Breast epithelium (tissue), 4 donors: ENCODE measurements at regions not wholly inside any gene's neighbourhood (a gene's known extent, or its start where the extent isn't known, plus 50 kb on each side); places are given as distances from the start of the nearest gene placed in this dataset.
"Not testable (repeated sequence)": the region's sequence is repeated elsewhere in the genome, so short reads cannot be mapped to it uniquely, and the experiment has no call there.

Source experiments
- DNase-seq, 2 donors: peaks; one replicate each; pipeline ENCODE4 v3.0.0-alpha.2; 2019; ENCODE audit warnings: low spot score in 2 of 2
- H3K27ac ChIP-seq, 2 donors: fragments of 200-600 bp; sonication (generic) in 1 of 2; one replicate each; pipeline ENCODE4 v1.5.1; 2016 to 2019; ENCODE audit warnings: mild to moderate bottlenecking in 1 of 2
- H3K27me3 ChIP-seq, 2 donors: fragments of 200-600 bp; sonication (generic) in 1 of 2; one replicate each; pipeline versions ENCODE4 v1.5.1 to v1.6.0; 2017 to 2019; ENCODE audit warnings: control low read depth in 1 of 2, mild to moderate bottlenecking in 1 of 2
- H3K36me3 ChIP-seq: fragments of 200-600 bp; one replicate; pipeline ENCODE4 v1.5.1; 2019
- H3K4me1 ChIP-seq, 2 donors: fragments of 200-600 bp; sonication (generic); one replicate each; pipeline ENCODE4 v1.5.1; 2016 to 2019; ENCODE audit warnings: control low read depth in 1 of 2
- H3K4me3 ChIP-seq, 3 donors: fragments of 200-600 bp; sonication (generic); 1 replicate in 2 of 3; 2 replicates in 1 of 3; pipeline ENCODE4 v1.5.1; 2016 to 2019; ENCODE audit warnings: mild to moderate bottlenecking in 3 of 3, moderate library complexity in 2 of 3
- H3K9me3 ChIP-seq, 2 donors: fragments of 200-600 bp; sonication (generic) in 1 of 2; one replicate each; pipeline ENCODE4 v1.5.1; 2016 to 2019; ENCODE audit warnings: control low read depth in 1 of 2
- POLR2A ChIP-seq: fragments of 450-650 bp; IDR thresholded peaks from one replicate; pipeline ENCODE4 v1.6.1; 2016; ENCODE audit warnings: antibody characterized with exemption, mild to moderate bottlenecking, moderate library complexity
- POLR2AphosphoS5 ChIP-seq, 3 donors: sonication (generic); formaldehyde crosslinking; IDR thresholded peaks; one replicate each; pipeline ENCODE4 v1.6.1; 2017; ENCODE audit warnings: antibody characterized with exemption in 3 of 3
- intact Hi-C: fragments of 100-400 bp; cut with DNase I; formaldehyde crosslinking; loops from one replicate; pipeline ENCODE4 v1.15.1; 2023; ENCODE audit warnings: low total_unique reads
- TF ChIP-seq, protein P1 (sequence below), 3 donors: fragments of 450-650 bp; IDR thresholded peaks; one replicate each; pipeline ENCODE4 v1.5.1; 2016 to 2017; ENCODE audit warnings: antibody characterized with exemption in 3 of 3, mild to moderate bottlenecking in 3 of 3, moderate library complexity in 3 of 3

- H3K9me3 ChIP-seq: no peaks in the 10 kb centered on the region
- TF ChIP-seq POLR2A (no peak), POLR2AphosphoS5 (IDR thresholded peaks at IDR 0.05) (no peak)
- intact Hi-C loops: no loop called here
Observed at GRCh38 chr12:83753904-83754303, 1067.2 kb downstream of the TMTC2 start.

GRCh38 chr12:83753205-83753604, 1066.5 kb downstream of the TMTC2 start:
- Histone ChIP-seq H3K9me3 (no peaks in the 10 kb centered on the region), H3K27ac (no peak overlapping the region), H3K36me3 (no peaks in the 10 kb centered on the region), H3K27me3 (no peaks in the 10 kb centered on the region), H3K4me3 (no peak overlapping the region), H3K4me1 (no peaks in the 10 kb centered on the region)
- intact Hi-C loops: no loop called here
- DNase-seq: no peak
- TF ChIP-seq, protein P1, sequence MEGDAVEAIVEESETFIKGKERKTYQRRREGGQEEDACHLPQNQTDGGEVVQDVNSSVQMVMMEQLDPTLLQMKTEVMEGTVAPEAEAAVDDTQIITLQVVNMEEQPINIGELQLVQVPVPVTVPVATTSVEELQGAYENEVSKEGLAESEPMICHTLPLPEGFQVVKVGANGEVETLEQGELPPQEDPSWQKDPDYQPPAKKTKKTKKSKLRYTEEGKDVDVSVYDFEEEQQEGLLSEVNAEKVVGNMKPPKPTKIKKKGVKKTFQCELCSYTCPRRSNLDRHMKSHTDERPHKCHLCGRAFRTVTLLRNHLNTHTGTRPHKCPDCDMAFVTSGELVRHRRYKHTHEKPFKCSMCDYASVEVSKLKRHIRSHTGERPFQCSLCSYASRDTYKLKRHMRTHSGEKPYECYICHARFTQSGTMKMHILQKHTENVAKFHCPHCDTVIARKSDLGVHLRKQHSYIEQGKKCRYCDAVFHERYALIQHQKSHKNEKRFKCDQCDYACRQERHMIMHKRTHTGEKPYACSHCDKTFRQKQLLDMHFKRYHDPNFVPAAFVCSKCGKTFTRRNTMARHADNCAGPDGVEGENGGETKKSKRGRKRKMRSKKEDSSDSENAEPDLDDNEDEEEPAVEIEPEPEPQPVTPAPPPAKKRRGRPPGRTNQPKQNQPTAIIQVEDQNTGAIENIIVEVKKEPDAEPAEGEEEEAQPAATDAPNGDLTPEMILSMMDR (IDR thresholded peaks at IDR 0.05): no peak
- no peak for TF ChIP-seq POLR2AphosphoS5 (IDR thresholded peaks at IDR 0.05)
- TF ChIP-seq POLR2A: no peak

More at GRCh38 chr12:83753904-83754303, 1067.2 kb downstream of the TMTC2 start:
- H3K27ac ChIP-seq: no peak overlapping the region
- H3K4me1 ChIP-seq: no peaks in the 10 kb centered on the region
- no peaks in the 10 kb centered on the region for H3K36me3 ChIP-seq
- no peaks in the 10 kb centered on the region for H3K27me3 ChIP-seq
- no peak overlapping the region for H3K4me3 ChIP-seq
- DNase-seq: no peak

GRCh38 chr12:83739607-83740006, 1052.9 kb downstream of the TMTC2 start:
- TF ChIP-seq, protein P1 (IDR thresholded peaks at IDR 0.05): no peak
- TF ChIP-seq POLR2AphosphoS5 (IDR thresholded peaks at IDR 0.05) (no peak), POLR2A (no peak)
- DNase-seq: no peak
- Histone ChIP-seq H3K27me3 (no peaks in the 10 kb centered on the region), H3K4me3 (no peak overlapping the region), H3K36me3 (no peaks in the 10 kb centered on the region), H3K27ac (no peak overlapping the region), H3K4me1 (no peaks in the 10 kb centered on the region), H3K9me3 (peaks cover 3 to 10% of the 10 kb centered on the region in 2 donors)
- intact Hi-C loops: loop anchor here (2.0 kb wide), 1 partner anchor 55 kb away; no protein-coding TSS in a partner anchor

GRCh38 chr12:83710851-83711250, 1024.1 kb downstream of the TMTC2 start:
- no peak overlapping the region for H3K4me3 ChIP-seq
- DNase-seq: no peak
- intact Hi-C loops: no loop called here
- no peaks in the 10 kb centered on the region for H3K36me3 ChIP-seq
- no peaks in the 10 kb centered on the region for H3K4me1 ChIP-seq
- peaks cover 13 to 23% of the 10 kb centered on the region in 2 donors for H3K9me3 ChIP-seq
- TF ChIP-seq POLR2AphosphoS5 (IDR thresholded peaks at IDR 0.05) (no peak), POLR2A (no peak)
- TF ChIP-seq, protein P1 (IDR thresholded peaks at IDR 0.05): no peak
- no peaks in the 10 kb centered on the region for H3K27me3 ChIP-seq
- no peak overlapping the region for H3K27ac ChIP-seq

DNA sequence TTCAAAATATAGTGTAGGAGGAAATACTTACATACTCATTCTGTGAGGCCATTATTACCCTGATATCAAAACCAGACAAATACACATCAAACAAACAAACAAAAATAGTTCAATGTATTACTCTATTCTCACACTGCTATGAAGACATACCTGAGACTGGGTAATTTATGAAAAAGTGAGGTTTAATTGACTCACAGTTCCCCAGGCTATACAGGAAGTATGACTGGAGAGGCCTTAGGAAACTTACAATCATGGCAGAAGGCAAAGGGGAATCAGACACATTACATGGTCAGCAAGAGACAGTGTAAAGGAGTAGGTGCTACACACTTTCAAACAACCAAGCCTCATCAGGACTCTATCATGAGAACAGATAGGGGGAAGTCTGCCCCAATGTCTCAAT, 1023.2 kb downstream of the TMTC2 start:
- Histone ChIP-seq H3K36me3 (no peaks in the 10 kb centered on the region), H3K4me3 (no peak overlapping the region), H3K9me3 (peaks cover 13 to 23% of the 10 kb centered on the region in 2 donors), H3K27me3 (no peaks in the 10 kb centered on the region), H3K4me1 (no peaks in the 10 kb centered on the region), H3K27ac (no peak overlapping the region)
- DNase-seq: no peak
- TF ChIP-seq, protein P1 (IDR thresholded peaks at IDR 0.05): no peak
- no peak for TF ChIP-seq POLR2AphosphoS5 (IDR thresholded peaks at IDR 0.05)
- no peak for TF ChIP-seq POLR2A
- intact Hi-C loops: no loop called here

- Histone ChIP-seq H3K27me3 (no peaks in the 10 kb centered on the region), H3K4me3 (no peak overlapping the region), H3K27ac (no peak overlapping the region), H3K4me1 (no peaks in the 10 kb centered on the region), H3K9me3 (peaks cover 0 to 4% of the 10 kb centered on the region in 2 donors), H3K36me3 (no peaks in the 10 kb centered on the region)
- TF ChIP-seq POLR2AphosphoS5 (IDR thresholded peaks at IDR 0.05): no peak
- TF ChIP-seq POLR2A: no peak
- TF ChIP-seq, protein P1 (IDR thresholded peaks at IDR 0.05): no peak
- no peak for DNase-seq
- intact Hi-C loops: no loop called here
Observed at GRCh38 chr12:83700838-83701237, 1014.1 kb downstream of the TMTC2 start.

DNA sequence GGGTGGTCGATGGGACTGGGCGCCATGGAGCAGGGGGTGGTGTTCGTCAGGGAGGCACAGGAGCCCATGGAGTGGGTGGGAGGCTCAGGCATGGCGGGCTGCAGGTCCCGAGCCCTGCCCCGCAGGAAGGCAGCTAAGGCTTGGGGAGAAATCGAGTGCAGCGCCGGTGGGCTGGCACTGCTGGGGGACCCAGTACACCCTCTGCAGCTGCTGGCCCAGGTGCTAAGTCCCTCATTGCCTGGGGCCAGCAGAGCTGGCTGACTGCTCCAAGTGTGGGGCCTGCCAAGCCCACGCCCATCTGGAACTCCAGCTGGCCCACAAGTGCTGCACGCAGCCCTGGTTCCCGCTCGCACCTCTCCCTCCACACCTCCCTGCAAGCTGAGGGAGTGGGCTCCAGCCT, 1009.6 kb downstream of the TMTC2 start:
- H3K27ac ChIP-seq, H3K4me3 ChIP-seq, DNase-seq, intact Hi-C loops, H3K36me3 ChIP-seq, H3K27me3 ChIP-seq, H3K4me1 ChIP-seq: not testable (repeated sequence)
- H3K9me3 ChIP-seq: peaks cover 4 to 20% of the 10 kb centered on the region in 2 donors
